GM18499 (cell line): ENCODE measurements at regions not wholly inside any gene's neighbourhood (a gene's known extent, or its start where the extent isn't known, plus 50 kb on each side); places are given as distances from the start of the nearest gene placed in this dataset.
"Not testable (repeated sequence)": the region's sequence is repeated elsewhere in the genome, so short reads cannot be mapped to it uniquely, and the experiment has no call there.

Source experiments
- ATAC-seq: cut with Tn5 transposase; IDR thresholded peaks from one replicate; pipeline ENCODE4 v1.9.1; 2021; ENCODE audit warnings: moderate number of reproducible peaks; ENCODE audit not compliant: insufficient read depth, unreplicated experiment

- no peak for ATAC-seq
Measured at GRCh38 chr7:91720260-91720937, 160.1 kb downstream of the MTERF1 start.

GRCh38 chr7:91722831-91723230, 157.7 kb downstream of the MTERF1 start:
- ATAC-seq, result no peak

DNA sequence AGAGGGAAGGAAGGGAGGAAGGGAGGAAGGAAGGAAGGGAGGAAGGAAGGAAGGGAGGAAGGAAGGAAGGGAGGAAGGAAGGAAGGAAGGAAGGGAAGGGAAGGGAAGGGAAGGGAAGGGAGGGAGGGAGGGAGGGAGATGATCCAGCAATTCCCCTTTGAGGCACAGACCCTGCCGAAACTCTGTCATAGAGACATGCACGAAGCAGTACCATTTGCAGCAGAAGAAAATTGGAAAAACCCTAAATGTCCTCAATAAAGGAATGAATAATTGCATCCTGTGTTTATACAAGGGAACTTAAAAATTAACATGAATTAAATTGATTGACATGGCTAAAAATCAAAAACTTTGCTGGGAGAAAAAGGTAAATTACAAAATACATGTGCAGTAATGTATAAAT, 151.5 kb downstream of the MTERF1 start:
- not testable (repeated sequence) for ATAC-seq

DNA sequence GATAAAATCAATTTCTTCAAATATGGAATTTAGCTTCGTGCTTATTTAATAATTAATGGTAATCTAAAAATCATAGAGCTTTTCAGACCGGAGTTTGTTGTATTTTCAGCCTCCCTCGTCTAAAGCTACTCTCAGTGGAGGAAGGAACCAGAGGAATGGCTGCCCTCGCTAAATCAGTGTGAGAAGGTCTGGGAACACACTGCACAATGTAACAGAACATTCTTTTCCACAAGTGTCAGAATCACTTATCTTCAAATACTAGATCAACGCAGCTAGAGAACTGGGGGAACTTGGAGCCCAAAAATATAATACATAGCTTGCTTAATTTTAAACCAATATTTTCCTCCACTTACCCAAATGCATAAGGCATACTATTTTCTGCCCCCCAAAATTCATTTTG, 148.5 kb downstream of the MTERF1 start:
- ATAC-seq, result no peak

GRCh38 chr7:91749418-91749817, 131.1 kb downstream of the MTERF1 start:
- ATAC-seq, result no peak

- no peak for ATAC-seq
Measured at GRCh38 chr7:91750091-91750490, 130.4 kb downstream of the MTERF1 start.

DNA sequence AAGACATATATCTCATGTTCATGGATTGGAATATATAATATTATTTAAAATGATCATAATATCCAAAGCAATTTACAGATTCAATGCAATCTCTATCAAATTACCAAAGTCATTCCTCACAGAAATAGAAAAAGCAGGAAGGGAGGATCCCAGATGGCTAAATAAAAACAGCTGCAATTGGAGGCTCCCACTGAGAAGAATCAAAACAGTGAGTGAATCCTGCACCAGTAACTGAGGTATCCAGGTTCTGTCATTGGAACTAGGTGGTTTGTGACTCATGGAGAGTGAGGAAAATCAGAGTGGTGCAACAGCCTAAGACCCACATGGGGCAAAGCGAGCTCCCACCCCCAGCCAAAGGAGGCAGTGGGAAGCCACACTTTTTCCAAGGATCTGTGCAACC, 128.4 kb downstream of the MTERF1 start:
- ATAC-seq, result no peak

DNA sequence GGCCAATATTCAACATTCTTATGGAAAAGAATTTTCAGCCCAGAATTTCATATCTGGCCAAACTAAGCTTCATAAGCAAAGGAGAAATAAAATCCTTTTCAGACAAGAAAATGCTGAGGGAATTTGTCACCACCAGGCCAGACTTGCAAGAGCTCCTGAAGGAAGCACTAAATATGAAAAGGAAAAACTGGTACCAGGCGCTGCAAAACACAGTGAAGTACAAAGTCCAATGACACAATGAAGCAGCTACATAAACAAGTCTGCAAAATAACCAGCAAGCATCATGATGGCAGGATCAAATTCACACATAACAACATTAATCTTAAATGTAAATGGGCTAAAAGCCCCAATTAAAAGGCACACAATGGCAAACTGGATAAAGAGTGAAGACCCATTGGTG, 126.2 kb downstream of the MTERF1 start:
- not testable (repeated sequence) for ATAC-seq

DNA sequence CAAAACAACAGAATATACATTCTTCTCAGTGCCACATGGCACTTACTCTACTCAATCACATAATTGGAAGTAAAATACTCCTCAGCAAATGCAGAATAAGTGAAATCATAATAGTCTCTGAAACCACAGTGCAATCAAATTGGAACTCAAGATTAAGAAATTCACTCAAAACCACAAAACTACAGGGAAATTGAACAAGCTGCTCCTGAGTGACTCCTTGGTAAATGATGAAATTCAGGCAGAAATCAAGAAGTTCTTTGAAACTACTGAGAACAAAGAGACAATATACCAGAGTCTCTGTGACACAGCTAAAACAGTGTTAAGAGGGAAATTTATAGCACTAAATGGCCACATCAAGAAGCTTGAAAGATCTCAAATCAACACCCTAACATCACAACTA, 125.4 kb downstream of the MTERF1 start:
- ATAC-seq, result not testable (repeated sequence)

DNA sequence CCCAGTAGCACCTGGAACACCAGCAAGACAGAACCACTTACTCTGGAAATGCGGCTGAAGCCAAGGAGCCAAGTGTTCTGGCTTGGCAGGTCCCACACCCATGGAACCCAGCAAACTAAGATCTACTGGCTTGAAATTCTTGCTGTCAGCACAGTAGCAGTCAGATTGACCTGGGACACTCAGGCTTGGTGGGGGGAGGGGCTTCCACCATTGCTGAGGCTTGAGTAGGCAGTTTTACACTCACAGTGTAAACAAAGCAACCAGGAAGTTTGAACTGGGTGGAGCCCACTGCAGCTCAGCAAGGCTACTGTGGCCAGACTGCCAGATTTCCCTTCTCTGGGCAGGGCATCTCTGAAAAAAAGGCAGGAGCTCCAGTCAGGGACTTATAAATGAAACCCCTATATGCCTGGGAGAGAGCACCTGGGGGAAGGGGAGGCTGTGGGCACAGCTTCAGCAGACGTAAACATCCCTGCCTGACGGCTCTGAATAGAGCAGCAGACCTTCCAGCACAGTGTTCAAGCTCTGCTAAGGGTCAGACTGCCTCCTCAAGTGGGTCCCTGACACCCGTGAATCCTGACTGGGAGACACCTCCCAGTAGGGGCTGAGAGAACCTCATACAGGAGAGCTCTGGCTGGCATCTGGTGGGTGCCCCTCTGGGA, 121.2 kb downstream of the MTERF1 start:
- ATAC-seq, result no peak

DNA sequence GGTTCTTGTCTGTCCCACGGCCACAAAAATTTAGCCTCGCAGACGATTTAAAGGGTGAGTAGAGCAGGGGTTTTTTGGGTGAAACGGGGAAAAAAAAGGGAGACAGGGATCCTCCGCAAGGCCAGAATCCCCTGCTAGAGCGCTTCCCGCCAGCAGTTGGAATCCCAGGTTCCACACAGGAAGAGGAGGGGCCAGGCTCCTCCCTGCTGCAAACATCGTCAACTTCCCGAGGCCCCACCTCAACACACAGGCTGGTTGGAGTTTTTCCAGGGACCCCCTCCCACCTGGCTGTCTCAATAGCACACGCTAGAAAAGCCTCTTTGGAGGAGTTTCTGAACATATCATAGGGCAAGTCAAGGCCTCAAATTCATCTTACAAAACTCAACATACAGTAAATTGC, 112.7 kb downstream of the MTERF1 start:
- no peak for ATAC-seq

GRCh38 chr7:91771394-91771793, 109.1 kb downstream of the MTERF1 start:
- ATAC-seq, result no peak

DNA sequence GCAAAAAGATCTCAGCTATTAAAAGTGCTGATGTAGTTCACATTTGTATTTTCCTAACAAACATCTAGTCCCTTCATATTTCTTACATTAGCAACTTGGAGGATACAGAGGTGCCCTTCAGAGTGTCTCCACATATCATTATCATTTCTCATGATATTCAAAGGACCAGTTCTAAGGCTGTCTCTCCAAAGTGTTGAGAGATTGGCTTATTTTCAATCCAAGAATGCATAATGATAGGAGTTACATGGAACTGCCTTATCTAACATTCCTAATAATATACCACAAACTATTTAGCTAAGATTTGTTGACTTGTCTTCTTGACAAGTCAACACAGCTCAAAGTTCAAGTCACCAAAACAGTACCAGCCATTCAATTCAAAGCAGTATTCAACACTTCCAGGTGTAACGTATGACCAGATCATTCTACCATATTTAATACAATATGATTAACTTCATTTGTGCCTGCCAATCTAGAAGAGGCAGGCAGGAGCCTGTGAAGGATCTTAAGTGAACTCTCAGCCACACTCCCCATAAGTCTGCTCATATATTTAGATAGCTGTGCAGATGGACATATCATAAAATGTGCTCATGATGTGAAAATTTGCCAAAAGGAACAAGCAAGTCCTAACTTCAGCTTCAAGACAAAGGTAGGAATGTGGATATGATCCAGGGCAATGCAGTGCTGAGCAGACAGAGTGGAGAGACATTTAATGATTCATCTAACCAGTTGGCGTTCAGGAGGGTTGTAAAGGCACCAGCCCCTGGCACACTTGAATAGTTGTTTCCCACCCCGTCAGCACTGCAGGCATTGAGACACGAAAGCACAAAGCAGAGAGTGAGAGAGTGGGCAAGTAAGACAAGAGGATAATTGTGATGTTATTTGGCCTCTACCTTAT, 108.3 kb downstream of the MTERF1 start:
- no peak for ATAC-seq

DNA sequence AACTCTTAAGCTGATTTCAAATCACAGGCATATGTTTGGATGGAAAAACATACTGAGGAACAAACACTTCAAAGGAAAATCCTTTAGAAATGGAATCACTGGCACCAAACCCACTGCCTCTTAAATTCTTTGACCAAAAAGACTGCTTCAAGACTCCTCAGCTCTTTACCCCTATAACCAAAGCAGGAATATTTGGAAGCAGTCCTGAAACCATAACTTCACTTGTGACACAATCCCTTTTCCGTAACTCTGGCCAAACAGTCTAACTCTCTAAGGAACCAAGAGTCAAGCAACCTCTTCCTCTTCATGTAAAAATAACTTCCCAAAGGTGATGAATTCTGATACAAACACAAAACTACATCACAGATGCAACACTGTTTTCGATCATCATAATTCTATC, 104.3 kb downstream of the MTERF1 start:
- ATAC-seq, result no peak

DNA sequence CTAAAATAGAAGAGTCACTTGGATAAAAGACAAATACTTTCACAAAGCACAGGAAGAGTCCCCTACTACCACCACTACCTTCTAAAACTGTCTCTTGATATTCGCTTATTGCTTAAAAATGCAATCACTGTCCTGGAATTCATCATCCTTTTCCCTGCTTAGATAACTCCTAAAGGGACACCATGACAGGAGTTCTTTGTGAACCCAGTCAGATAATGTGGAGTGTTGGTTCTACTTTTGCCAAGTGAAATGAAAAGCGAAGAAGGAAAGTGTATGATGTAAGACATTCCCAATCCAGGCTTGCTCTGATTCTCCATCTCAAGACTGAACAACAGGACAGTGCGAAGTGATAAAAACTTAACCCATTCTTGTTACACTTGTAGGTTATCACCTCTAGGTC, 103.0 kb downstream of the MTERF1 start:
- ATAC-seq, result no peak

DNA sequence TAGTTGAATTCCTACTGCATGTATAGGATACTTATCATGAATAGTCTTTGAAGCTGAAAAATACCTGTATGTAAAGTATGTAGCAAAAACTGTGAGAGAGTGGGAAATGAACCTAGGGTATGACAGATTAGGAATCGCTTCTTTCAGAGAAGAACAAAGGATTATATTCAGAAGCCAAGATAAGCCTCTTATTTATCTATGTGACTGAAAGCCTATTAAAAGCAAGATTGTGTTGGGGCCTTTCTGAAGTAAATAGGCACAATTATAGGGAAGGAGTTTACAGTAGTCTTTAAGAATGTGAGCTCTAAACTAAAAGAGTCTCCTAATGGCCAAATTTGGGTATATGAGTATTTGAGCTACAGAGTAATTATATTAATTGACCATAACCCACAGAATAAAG, 102.1 kb downstream of the MTERF1 start:
- ATAC-seq, result no peak

- no peak for ATAC-seq
Measured at GRCh38 chr7:91780521-91780920, 100.0 kb downstream of the MTERF1 start.

DNA sequence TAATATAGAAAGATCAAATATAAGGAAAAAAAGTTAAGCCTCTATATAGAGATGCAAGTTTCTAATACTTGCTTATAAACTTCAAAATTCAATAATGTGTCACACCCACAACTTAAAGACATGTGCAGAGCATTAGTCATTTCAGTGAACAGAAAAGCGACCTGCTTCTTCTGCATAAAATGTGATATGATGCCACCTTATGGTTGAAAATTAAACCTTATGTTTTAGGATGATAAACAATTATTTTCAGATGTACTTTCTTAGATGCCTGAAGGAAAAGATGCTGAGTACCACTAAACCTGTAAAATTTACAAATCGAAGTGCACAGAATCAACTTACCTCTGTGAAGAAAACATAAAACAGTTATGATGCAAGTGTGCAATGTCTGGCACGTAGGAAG, 96.0 kb downstream of the MTERF1 start:
- no peak for ATAC-seq

DNA sequence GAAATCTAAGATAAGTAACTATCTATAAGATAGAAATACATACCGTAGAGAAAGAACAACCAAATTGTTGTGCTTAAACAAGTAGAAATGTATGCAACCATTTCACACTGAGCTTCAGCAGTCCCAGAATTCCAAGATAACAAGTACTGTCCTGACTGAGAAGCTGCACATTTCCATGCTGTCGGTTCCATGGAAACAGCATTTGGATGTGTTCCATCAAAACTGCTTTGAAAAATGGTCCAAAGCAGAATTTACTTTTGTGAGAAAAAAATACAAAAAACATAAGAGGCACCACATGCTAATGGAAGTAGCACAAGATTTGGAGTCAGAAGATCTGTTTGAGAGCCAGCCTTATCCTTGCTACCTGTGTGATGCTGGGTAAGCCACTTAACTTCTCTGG, 92.6 kb downstream of the MTERF1 start:
- ATAC-seq, result no peak

DNA sequence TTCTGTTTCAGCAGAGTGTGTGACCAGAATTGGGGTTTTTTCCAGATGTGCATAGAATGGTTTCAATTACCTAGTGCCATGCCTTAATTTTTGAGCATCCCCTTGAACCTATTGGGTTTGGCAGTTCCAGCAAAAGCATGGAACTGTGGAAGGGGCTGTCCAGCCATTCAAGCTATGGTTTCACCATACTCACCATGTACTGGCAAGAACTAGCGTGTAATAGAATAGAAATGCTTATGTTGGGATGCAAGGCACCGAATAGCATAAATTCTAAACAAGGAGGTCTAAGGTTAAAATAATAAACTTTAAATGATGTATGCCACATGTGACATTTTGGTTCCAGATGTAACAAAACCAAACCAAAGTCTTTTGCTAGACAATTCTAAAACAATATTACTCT, 91.4 kb downstream of the MTERF1 start:
- ATAC-seq, result no peak

DNA sequence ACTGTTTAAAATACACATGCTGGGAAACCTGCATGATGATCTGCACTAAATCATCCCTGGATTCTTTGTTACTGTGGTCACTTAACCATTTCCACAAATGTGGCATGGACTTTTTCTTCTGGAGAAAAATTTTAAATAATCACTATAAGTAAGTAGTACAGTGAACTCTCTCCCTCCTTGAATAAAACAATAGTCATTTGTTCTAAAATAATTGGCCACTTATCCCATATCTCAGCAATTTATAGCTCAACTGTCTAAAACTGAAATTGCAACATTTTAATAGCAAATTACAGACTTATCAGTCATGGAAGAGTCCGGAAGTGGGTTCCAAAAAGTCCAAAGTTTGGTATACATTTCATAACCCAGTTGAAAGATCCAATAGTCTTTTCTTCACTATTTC, 90.9 kb downstream of the MTERF1 start:
- no peak for ATAC-seq
